ENCODE measurements at regions not wholly inside any gene's neighbourhood (a gene's known extent, or its start where the extent isn't known, plus 50 kb on each side); places are given as distances from the start of the nearest gene placed in this dataset.
"Not testable (repeated sequence)": the region's sequence is repeated elsewhere in the genome, so short reads cannot be mapped to it uniquely, and the experiment has no call there.

DNA sequence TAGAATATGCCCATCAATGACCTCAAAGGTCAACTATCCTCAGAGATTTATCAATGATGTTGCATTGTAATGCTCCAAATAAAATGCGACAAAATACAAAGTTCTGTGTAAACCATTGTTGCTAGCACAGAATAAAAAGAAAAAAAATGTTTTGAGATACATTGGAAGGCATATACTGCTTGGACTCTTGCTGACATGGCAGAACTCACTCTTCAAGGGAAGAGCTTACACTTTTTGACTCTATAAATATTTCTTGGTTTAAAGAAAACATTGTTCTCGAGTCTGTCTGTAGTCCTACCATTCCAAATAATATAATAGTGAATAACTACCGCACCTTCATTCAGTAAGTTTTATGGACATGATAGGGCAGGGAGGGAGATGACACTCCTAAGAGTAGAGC, 178.7 kb upstream of the RSPO3 start:
- no peak for FAIRE-seq
- no peak for DNase-seq (ENCODE audit: extremely low spot score, insufficient read length, low read depth)

DNA sequence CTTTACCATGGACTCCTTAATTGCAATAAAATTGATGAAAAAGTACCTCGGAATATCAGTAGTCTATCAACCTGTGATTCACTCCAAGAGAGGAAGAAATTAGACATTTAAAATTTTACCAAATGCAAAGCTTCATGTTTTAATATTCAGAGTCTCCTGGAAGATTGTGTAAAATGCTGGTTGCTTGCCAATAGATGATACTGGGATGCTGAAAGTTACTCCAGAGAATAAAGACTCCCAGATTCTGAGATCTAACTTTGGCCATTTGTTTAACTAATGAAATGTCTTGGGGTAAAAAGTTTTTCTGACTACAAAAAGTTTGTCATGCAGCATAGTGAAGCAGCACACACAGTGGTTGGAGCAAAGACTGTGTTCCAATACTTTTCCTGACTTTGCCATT, 176.7 kb upstream of the RSPO3 start:
- no peak for FAIRE-seq
- DNase-seq (ENCODE audit: extremely low spot score, insufficient read length, low read depth) = no peak

DNA sequence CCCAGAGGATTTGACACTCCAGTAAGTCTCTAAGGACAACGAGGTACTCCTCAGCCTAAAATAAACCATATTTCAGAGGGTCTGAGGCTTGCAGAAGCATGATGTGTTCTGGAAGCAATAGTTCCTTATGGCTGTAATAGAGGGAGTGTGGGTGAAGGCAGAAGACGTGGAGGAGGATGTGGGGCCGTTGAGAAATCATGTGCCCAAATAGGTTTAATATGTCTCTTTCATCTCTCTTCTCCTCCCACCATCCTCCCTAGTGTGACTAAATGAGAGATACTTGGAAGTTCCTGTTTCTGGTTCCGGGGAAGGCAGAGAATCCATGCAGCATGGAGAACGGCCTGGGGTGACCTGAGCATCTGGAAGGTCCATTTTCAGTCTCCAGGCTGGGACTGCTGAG, 174.0 kb upstream of the RSPO3 start:
- FAIRE-seq = no peak
- no peak for DNase-seq (ENCODE audit: extremely low spot score, insufficient read length, low read depth)

DNA sequence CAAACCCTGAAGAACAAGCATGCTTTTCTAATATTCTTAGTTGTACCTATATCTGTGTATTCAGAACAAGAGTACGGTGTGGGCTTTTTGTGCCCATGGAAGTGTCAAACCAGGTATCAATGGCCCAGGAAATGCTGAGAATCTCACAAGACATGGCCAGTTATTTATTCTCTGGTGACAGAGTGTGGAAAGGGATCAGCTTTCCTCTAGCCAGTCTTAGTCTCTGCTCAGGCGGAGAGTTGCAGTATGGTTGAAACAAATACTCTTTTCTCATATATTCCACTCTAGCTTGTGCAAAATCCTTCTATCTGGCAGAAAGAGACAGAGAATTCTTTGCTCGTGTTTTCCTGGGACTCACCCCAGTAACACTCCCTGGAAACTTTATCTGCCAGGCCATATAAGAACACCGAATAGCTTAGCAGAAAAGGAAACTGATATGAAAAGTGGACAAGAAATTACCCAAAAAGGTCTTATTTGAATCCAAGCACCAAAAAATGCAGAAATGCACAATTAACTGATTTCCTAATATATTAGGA, 173.3 kb upstream of the RSPO3 start:
- FAIRE-seq (no peak), DNase-seq (ENCODE audit: extremely low spot score, insufficient read length, low read depth) (no peak)

DNA sequence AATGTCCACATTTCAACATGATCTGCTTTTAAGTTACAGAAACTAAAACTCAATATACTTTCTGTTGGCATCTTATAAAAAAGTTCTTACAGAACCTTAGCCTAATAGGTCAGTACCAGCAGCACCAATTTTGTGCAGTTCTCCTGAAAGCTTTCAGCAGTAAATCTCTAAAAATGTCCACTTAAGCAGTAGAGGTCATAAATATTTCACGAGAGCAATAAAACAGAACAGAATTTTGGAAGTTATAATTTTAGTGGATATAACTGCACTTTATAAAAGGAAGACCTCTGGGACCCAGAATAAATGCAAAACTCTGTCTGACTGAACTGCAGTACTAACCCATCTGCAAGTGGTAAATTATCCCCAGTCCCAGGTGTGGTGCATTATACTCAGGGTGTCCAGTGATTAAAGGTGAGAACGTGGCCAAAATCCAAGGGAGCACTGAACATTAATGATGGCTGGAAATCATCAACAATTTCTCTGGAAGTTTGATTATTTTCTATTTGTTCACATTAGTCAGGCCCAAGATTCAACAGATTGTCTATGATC, 172.6 kb upstream of the RSPO3 start:
- no peak for FAIRE-seq
- no peak for DNase-seq (ENCODE audit: extremely low spot score, insufficient read length, low read depth)

GRCh38 chr6:126947070-126947469, 171.4 kb upstream of the RSPO3 start:
- DNase-seq (ENCODE audit: extremely low spot score, insufficient read length, low read depth) (no peak), FAIRE-seq (no peak)

DNA sequence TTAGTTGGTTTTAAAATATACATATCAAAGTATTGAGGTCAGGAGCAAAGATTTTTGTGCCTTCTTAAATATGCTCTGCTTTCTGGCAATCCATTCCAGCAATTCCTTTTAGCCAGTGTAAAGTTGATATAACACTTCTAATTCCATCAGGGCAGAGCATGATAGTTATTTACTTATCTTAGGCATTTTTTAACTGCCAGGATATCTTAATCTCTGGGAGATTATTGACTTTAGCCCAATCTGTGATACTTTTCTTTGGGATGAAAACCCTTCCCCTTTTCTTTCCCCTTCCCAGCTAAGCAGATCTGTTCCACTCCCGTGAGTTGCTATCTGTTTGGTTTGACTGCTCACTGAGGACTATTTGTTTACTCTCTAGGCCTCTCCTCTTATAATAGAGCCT, 168.7 kb upstream of the RSPO3 start:
- DNase-seq (ENCODE audit: extremely low spot score, insufficient read length, low read depth) = no peak
- no peak for FAIRE-seq

DNA sequence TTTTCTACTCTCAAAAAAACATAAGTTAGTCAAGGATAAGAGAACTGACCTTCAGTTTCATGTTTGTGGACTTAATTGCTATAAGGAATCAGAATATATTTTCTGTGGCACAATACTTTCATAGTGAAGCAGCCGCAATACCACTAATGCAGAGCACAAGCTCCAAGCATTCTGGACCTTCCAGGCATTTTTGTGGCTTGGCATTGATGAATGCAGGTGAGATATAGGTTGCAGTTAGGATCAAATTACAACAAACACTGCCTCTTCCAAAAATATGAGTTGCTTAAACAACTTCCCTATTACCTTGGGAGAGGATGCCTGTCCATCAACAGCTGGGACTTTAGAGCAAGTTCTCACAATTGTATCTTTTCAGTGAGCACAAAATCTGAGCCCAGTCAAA, 162.8 kb upstream of the RSPO3 start:
- no peak for FAIRE-seq

GRCh38 chr6:126957721-126958120, 160.8 kb upstream of the RSPO3 start:
- FAIRE-seq (no peak), DNase-seq (ENCODE audit: extremely low spot score, insufficient read length, low read depth) (no peak)

More for the DNA sequence above, 162.8 kb upstream of the RSPO3 start:
- DNase-seq (ENCODE audit: extremely low spot score, insufficient read length, low read depth) = no peak

DNA sequence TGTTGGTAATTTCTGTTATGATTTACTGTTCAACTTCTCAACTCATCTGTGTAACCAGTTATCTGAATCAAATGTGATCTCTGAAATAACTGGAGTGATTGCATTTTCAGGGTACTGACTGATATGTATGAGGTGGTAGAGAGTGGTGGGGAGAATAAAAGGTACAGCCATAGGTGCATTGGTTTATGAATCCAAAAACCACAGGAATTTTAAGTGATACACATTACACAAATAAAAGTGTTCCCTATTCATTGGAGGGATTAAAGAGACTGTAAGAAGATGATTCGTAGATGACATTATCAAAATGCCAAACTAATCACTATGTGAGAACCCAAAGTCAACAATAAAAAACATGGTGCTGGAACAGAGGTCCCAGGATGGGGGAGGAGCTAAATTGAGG, 158.7 kb upstream of the RSPO3 start:
- DNase-seq (ENCODE audit: extremely low spot score, insufficient read length, low read depth) = no peak
- FAIRE-seq = no peak

DNA sequence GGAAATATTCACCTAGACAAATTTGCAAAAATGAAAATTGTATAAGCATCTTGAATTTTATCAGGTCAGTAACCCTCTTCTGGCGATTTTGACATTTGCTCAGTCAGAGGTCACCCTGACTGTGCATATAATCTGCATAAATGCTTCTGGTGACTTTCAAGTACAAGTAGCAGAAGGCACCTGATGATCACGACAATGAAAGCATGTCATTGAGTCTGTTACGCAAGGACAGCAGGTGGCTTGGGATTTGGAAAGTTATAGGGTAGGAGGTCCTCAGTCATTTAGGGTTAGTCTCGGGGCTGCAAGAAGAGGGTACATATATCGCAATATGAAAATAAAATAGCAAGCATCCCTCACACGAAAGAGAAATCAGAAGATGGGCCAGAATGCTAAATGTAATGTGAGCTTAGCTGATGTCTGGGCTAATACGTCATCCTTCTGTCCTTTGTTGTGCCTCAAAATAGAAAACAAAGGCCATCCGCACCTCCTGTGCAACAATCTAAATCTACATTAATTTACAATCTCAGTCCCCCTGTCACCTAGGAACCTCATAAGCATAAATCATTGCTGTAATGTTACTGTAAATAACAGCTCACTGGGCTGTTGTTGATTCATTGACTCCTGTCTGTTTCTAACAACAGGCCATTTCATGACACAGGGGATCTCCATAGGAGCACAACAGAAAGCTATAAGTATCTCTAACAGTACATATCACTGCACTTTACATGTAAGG, 155.2 kb upstream of the RSPO3 start:
- no peak for DNase-seq (ENCODE audit: extremely low spot score, insufficient read length, low read depth)
- no peak for FAIRE-seq

DNA sequence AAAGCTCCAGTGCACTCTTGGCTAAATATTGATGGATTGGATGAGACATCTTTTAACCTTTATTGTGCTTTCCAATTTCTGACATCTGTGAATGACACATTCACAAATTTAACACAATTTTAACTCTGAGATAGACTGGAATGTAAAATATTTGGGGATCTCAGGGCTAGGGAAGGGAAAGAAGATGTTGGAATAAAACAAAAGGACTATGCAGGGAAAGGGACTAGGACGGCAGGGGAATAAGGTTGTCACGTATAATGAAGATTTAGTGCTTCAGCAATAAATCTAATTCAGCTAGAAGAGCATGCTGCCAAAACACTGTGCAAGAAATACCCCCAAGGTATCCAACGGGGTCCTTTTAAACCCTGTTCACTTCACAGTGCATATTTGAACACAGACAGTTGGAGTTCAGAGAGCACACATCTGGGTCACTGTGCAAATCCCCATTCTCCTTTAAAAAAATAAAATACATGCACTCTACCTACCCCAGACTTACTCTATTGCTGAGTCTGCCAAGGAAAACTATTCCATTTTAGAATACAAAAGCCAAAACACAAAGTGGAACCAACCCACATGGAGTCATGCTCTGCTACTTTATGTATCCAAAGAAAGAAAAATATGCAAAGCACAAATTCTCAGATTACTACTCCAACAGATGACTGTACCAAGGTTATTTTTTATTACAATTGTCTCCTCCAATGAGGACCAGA, 151.0 kb upstream of the RSPO3 start:
- no peak for DNase-seq (ENCODE audit: extremely low spot score, insufficient read length, low read depth)

GRCh38 chr6:126976253-126976797, 142.1 kb upstream of the RSPO3 start:
- FAIRE-seq = no peak
- no peak for DNase-seq (ENCODE audit: extremely low spot score, insufficient read length, low read depth)

More for the DNA sequence above, 151.0 kb upstream of the RSPO3 start:
- no peak for FAIRE-seq

DNA sequence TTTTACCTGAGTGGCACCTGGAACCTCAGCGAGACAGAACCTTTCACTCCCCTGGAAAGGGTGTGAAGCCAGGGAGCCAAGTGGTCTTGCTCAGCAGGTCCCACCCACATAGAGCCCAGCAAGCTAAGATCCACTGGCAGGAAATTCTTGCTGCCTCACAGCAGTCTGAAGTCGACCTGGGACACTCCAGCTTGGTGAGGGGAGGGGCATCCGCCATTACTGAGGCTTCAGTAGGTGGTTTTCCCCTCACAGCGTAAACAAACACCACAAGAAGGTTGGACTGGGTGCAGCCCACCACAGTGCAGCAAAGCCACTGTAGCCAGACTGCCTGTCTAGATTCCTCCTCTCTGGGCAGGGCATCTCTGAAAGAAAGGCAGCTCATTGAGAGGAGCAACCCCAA, 134.7 kb upstream of the RSPO3 start:
- DNase-seq (ENCODE audit: extremely low spot score, insufficient read length, low read depth) (no peak), FAIRE-seq (no peak)

GRCh38 chr6:126988125-126988524, 130.3 kb upstream of the RSPO3 start:
- DNase-seq (ENCODE audit: extremely low spot score, insufficient read length, low read depth); FAIRE-seq: not testable (repeated sequence)

GRCh38 chr6:127000631-127001030, 117.8 kb upstream of the RSPO3 start:
- no peak for DNase-seq (ENCODE audit: extremely low spot score, insufficient read length, low read depth)
- no peak for FAIRE-seq

- no peak for FAIRE-seq
- DNase-seq (ENCODE audit: extremely low spot score, insufficient read length, low read depth) = no peak
Measured at GRCh38 chr6:127013865-127014264, 104.6 kb upstream of the RSPO3 start.

DNA sequence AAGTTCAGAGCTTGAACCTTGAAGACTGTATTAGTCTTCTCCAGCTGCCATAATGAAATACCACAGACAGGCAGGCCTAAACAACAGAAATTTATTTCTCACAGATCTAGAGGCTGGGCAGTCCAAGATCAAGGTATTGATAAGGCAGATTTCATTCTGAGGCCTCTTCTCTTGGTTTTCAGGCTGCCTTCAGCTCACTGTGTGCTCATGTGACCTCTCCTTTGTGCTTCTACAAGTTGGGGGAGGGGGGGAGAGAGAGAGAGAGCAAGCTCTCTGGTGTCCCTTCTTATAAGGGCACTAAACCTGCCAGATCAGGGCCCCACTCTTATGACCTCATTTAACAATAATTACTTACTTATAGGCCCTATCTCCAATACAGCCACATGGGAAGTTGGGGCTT, 102.6 kb upstream of the RSPO3 start:
- no peak for FAIRE-seq
- DNase-seq (ENCODE audit: extremely low spot score, insufficient read length, low read depth) = no peak

GRCh38 chr6:127019828-127020227, 98.6 kb upstream of the RSPO3 start:
- DNase-seq (ENCODE audit: extremely low spot score, insufficient read length, low read depth) (no peak), FAIRE-seq (no peak)

GRCh38 chr6:127022302-127022701, 96.2 kb upstream of the RSPO3 start:
- DNase-seq (ENCODE audit: extremely low spot score, insufficient read length, low read depth) (no peak), FAIRE-seq (no peak)

All from GM18507 (cell line).